HAP-1 (cell line): ENCODE measurements at regions not wholly inside any gene's neighbourhood (a gene's known extent, or its start where the extent isn't known, plus 50 kb on each side); places are given as distances from the start of the nearest gene placed in this dataset.
"Not testable (repeated sequence)": the region's sequence is repeated elsewhere in the genome, so short reads cannot be mapped to it uniquely, and the experiment has no call there.

Source experiments
- DNase-seq, 2 experiments: peaks; one replicate each; pipeline ENCODE4 v3.0.0-alpha.2; 2016 to 2020; ENCODE audit warnings: low spot score in 2 of 2
- H3K27me3 ChIP-seq: fragments of 250-450 bp; sonication (Bioruptor Pico); 2 replicates; pipeline ENCODE4 v1.5.1; 2020; ENCODE audit warnings: low read depth, mild to moderate bottlenecking, moderate library complexity
- H3K36me3 ChIP-seq: fragments of 250-450 bp; sonication (Bioruptor Pico); replicated peaks from 2 replicates; pipeline ENCODE4 v1.5.1; 2020; ENCODE audit warnings: mild to moderate bottlenecking
- H3K4me1 ChIP-seq: fragments of 250-450 bp; sonication (Bioruptor Pico); 2 replicates; pipeline ENCODE4 v1.5.1; 2020; ENCODE audit warnings: mild to moderate bottlenecking
- H3K4me3 ChIP-seq: fragments of 250-450 bp; sonication (Bioruptor Pico); 2 replicates; pipeline ENCODE4 v1.5.1; 2020; ENCODE audit warnings: mild to moderate bottlenecking, moderate library complexity
- H3K9me3 ChIP-seq: fragments of 250-450 bp; sonication (Bioruptor Pico); 2 replicates; pipeline ENCODE4 v1.5.1; 2020; ENCODE audit warnings: mild to moderate bottlenecking, moderate library complexity
- in situ Hi-C: fragments of 300-500 bp; cut with MboI; formaldehyde crosslinking; loops from 3 replicates; pipeline ENCODE4 v1.14.3; 2020; ENCODE audit warnings: low sequenced_read_pairs, inconsistent platforms, mixed read lengths

GRCh38 chr20:40009542-40009941, 679.5 kb downstream of the MAFB start:
- H3K36me3 ChIP-seq, result no peaks in the 10 kb centered on the region
- in situ Hi-C loops, result no loop called here
- H3K27me3 ChIP-seq, result no peaks in the 10 kb centered on the region
- H3K9me3 ChIP-seq, result no peaks in the 10 kb centered on the region; the same call in 1 of the 2 replicates
- DNase-seq, result no peak
- no peaks in the 10 kb centered on the region for H3K4me1 ChIP-seq
- H3K4me3 ChIP-seq, result no peak overlapping the region

GRCh38 chr20:40008177-40008576, 680.9 kb downstream of the MAFB start:
- in situ Hi-C loops, result no loop called here
- no peaks in the 10 kb centered on the region for H3K36me3 ChIP-seq
- no peaks in the 10 kb centered on the region for H3K9me3 ChIP-seq
- DNase-seq, result no peak
- no peaks in the 10 kb centered on the region for H3K27me3 ChIP-seq
- H3K4me1 ChIP-seq, result no peaks in the 10 kb centered on the region
- no peak overlapping the region for H3K4me3 ChIP-seq

- in situ Hi-C loops, result no loop called here
- Histone ChIP-seq H3K9me3 (no peaks in the 10 kb centered on the region), H3K4me1 (no peaks in the 10 kb centered on the region)
Observed at GRCh38 chr20:40006168-40006860, 682.7 kb downstream of the MAFB start.

GRCh38 chr20:40004092-40004491, 684.9 kb downstream of the MAFB start:
- in situ Hi-C loops, H3K9me3 ChIP-seq, H3K36me3 ChIP-seq, H3K27me3 ChIP-seq, H3K4me1 ChIP-seq, DNase-seq, H3K4me3 ChIP-seq: not testable (repeated sequence)

More at GRCh38 chr20:40006168-40006860, 682.7 kb downstream of the MAFB start:
- H3K4me3 ChIP-seq, result no peak overlapping the region
- no peaks in the 10 kb centered on the region for H3K36me3 ChIP-seq
- H3K27me3 ChIP-seq, result no peaks in the 10 kb centered on the region
- DNase-seq, result no peak

- Histone ChIP-seq H3K4me1 (no peaks in the 10 kb centered on the region), H3K27me3 (no peaks in the 10 kb centered on the region)
Observed at GRCh38 chr20:39993742-39994141, 695.3 kb downstream of the MAFB start.

GRCh38 chr20:39990692-39991091, 698.3 kb downstream of the MAFB start:
- H3K9me3 ChIP-seq, result no peaks in the 10 kb centered on the region
- DNase-seq, result no peak
- in situ Hi-C loops, result no loop called here
- no peak overlapping the region for H3K4me3 ChIP-seq
- no peaks in the 10 kb centered on the region for H3K4me1 ChIP-seq
- H3K36me3 ChIP-seq, result no peaks in the 10 kb centered on the region
- H3K27me3 ChIP-seq, result no peaks in the 10 kb centered on the region

More at GRCh38 chr20:39993742-39994141, 695.3 kb downstream of the MAFB start:
- no peak for DNase-seq
- no peak overlapping the region for H3K4me3 ChIP-seq
- in situ Hi-C loops, result no loop called here
- no peaks in the 10 kb centered on the region for H3K36me3 ChIP-seq
- no peaks in the 10 kb centered on the region for H3K9me3 ChIP-seq

- in situ Hi-C loops, result no loop called here
- DNase-seq, result no peak
- Histone ChIP-seq H3K9me3 (no peaks in the 10 kb centered on the region), H3K4me3 (no peak overlapping the region), H3K27me3 (no peaks in the 10 kb centered on the region), H3K36me3 (no peaks in the 10 kb centered on the region), H3K4me1 (no peaks in the 10 kb centered on the region)
Observed at GRCh38 chr20:39988991-39989390, 700.0 kb downstream of the MAFB start.

GRCh38 chr20:39986173-39986904, 702.7 kb downstream of the MAFB start:
- no peak for DNase-seq
- in situ Hi-C loops, result no loop called here
- H3K36me3 ChIP-seq, result no peaks in the 10 kb centered on the region
- H3K27me3 ChIP-seq, result no peaks in the 10 kb centered on the region
- H3K9me3 ChIP-seq, result no peaks in the 10 kb centered on the region
- H3K4me3 ChIP-seq, result no peak overlapping the region
- no peaks in the 10 kb centered on the region for H3K4me1 ChIP-seq

GRCh38 chr20:39985271-39985827, 703.7 kb downstream of the MAFB start:
- Histone ChIP-seq H3K36me3 (no peaks in the 10 kb centered on the region), H3K4me3 (no peak overlapping the region), H3K9me3 (no peaks in the 10 kb centered on the region), H3K4me1 (no peaks in the 10 kb centered on the region), H3K27me3 (no peaks in the 10 kb centered on the region)
- DNase-seq, result no peak
- in situ Hi-C loops, result no loop called here

GRCh38 chr20:39983655-39984054, 705.4 kb downstream of the MAFB start:
- Histone ChIP-seq H3K4me3 (no peak overlapping the region), H3K4me1 (no peaks in the 10 kb centered on the region), H3K36me3 (no peaks in the 10 kb centered on the region), H3K27me3 (no peaks in the 10 kb centered on the region), H3K9me3 (no peaks in the 10 kb centered on the region)
- in situ Hi-C loops, result no loop called here
- DNase-seq, result no peak

GRCh38 chr20:39983183-39983582, 705.9 kb downstream of the MAFB start:
- no peaks in the 10 kb centered on the region for H3K9me3 ChIP-seq
- in situ Hi-C loops, result no loop called here
- DNase-seq, result no peak
- no peaks in the 10 kb centered on the region for H3K36me3 ChIP-seq
- H3K4me1 ChIP-seq, result no peaks in the 10 kb centered on the region
- H3K27me3 ChIP-seq, result no peaks in the 10 kb centered on the region
- H3K4me3 ChIP-seq, result no peak overlapping the region

GRCh38 chr20:39974966-39975501, 714.0 kb downstream of the MAFB start:
- no peak overlapping the region for H3K4me3 ChIP-seq
- H3K27me3 ChIP-seq, result no peaks in the 10 kb centered on the region
- no peaks in the 10 kb centered on the region for H3K9me3 ChIP-seq
- H3K36me3 ChIP-seq, result no peaks in the 10 kb centered on the region
- no peak for DNase-seq
- no peaks in the 10 kb centered on the region for H3K4me1 ChIP-seq
- in situ Hi-C loops, result no loop called here

- Histone ChIP-seq H3K4me1 (no peaks in the 10 kb centered on the region), H3K4me3 (no peak overlapping the region), H3K36me3 (no peaks in the 10 kb centered on the region), H3K9me3 (no peaks in the 10 kb centered on the region), H3K27me3 (no peaks in the 10 kb centered on the region)
- in situ Hi-C loops, result no loop called here
- DNase-seq, result no peak
Observed at GRCh38 chr20:39968495-39968894, 720.5 kb downstream of the MAFB start.

GRCh38 chr20:39967806-39968205, 721.2 kb downstream of the MAFB start:
- H3K4me3 ChIP-seq, result no peak overlapping the region
- H3K9me3 ChIP-seq, result no peaks in the 10 kb centered on the region
- no peaks in the 10 kb centered on the region for H3K4me1 ChIP-seq
- H3K27me3 ChIP-seq, result no peaks in the 10 kb centered on the region
- in situ Hi-C loops, result no loop called here
- no peak for DNase-seq
- H3K36me3 ChIP-seq, result no peaks in the 10 kb centered on the region
